Effector CD8-positive, alpha-beta T cell (primary cell): ENCODE measurements at regions not wholly inside any gene's neighbourhood (a gene's known extent, or its start where the extent isn't known, plus 50 kb on each side); places are given as distances from the start of the nearest gene placed in this dataset.
"Not testable (repeated sequence)": the region's sequence is repeated elsewhere in the genome, so short reads cannot be mapped to it uniquely, and the experiment has no call there.

Experiments
- DNase-seq: peaks from one replicate; lab custom pipeline; 2025; lab: John Stamatoyannopoulos, UW

- no peak for DNase-seq
Measured at GRCh38 chr6:120355822-120356221, 978.5 kb downstream of the TBC1D32 start.

- no peak for DNase-seq
Measured at GRCh38 chr6:120354452-120355098, 979.7 kb downstream of the TBC1D32 start.

- DNase-seq = no peak
Measured at GRCh38 chr6:120352491-120352890, 981.8 kb downstream of the TBC1D32 start.

- DNase-seq = no peak
Measured at GRCh38 chr6:120348926-120349325, 985.4 kb downstream of the TBC1D32 start.

- no peak for DNase-seq
Measured at GRCh38 chr6:120328521-120328920, 979.0 kb upstream of the MAN1A1 start.

GRCh38 chr6:120320481-120321162 lies 971.1 kb upstream of the MAN1A1 start:
- DNase-seq = no peak

- no peak for DNase-seq
Measured at GRCh38 chr6:120304223-120304622, 954.7 kb upstream of the MAN1A1 start.

GRCh38 chr6:120303527-120303926 lies 954.0 kb upstream of the MAN1A1 start:
- no peak for DNase-seq

GRCh38 chr6:120302041-120302440 lies 952.5 kb upstream of the MAN1A1 start:
- no peak for DNase-seq

- DNase-seq = no peak
Measured at GRCh38 chr6:120290964-120291363, 941.4 kb upstream of the MAN1A1 start.

- no peak for DNase-seq
Measured at GRCh38 chr6:120282005-120282404, 932.4 kb upstream of the MAN1A1 start.

GRCh38 chr6:120279466-120280167 lies 930.1 kb upstream of the MAN1A1 start:
- DNase-seq = no peak

GRCh38 chr6:120278689-120279396 lies 929.3 kb upstream of the MAN1A1 start:
- no peak for DNase-seq

GRCh38 chr6:120274547-120274946 lies 925.0 kb upstream of the MAN1A1 start:
- DNase-seq = no peak

- DNase-seq = no peak
Measured at GRCh38 chr6:120273411-120273810, 923.9 kb upstream of the MAN1A1 start.

GRCh38 chr6:120272038-120272437 lies 922.5 kb upstream of the MAN1A1 start:
- DNase-seq = no peak

- DNase-seq = not testable (repeated sequence)
Measured at GRCh38 chr6:120268256-120268655, 918.7 kb upstream of the MAN1A1 start.

GRCh38 chr6:120262354-120262753 lies 912.8 kb upstream of the MAN1A1 start:
- DNase-seq = no peak

- no peak for DNase-seq
Measured at GRCh38 chr6:120260636-120261035, 911.1 kb upstream of the MAN1A1 start.

GRCh38 chr6:120254651-120255050 lies 905.1 kb upstream of the MAN1A1 start:
- no peak for DNase-seq

- DNase-seq = no peak
Measured at GRCh38 chr6:120248451-120248850, 898.9 kb upstream of the MAN1A1 start.

GRCh38 chr6:120237221-120237620 lies 887.7 kb upstream of the MAN1A1 start:
- DNase-seq = no peak
